ENCODE measurements at regions not wholly inside any gene's neighbourhood (a gene's known extent, or its start where the extent isn't known, plus 50 kb on each side); places are given as distances from the start of the nearest gene placed in this dataset.

DNA sequence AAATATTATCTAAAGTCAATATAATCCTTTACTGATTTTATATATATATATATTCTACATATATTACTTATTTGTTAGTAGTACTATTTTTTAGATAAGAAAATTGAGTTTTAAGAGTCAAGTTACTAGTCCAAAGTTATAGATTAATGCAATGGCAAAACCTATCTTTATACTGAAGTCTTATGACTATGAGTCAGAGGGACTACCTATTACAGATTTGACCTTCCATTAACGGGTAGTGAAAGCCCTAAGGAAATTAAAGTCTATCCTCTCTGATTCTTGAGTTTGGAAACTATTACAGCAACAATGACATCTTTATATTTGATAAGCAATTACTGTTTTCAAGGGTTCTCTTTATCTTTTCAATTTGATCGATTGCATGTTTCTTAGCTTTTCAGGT lies 315.8 kb downstream of the CASP12 start:
- DNase-seq: no peak

GRCh38 chr11:104581246-104581980 lies 316.8 kb downstream of the CASP12 start:
- DNase-seq: no peak

DNA sequence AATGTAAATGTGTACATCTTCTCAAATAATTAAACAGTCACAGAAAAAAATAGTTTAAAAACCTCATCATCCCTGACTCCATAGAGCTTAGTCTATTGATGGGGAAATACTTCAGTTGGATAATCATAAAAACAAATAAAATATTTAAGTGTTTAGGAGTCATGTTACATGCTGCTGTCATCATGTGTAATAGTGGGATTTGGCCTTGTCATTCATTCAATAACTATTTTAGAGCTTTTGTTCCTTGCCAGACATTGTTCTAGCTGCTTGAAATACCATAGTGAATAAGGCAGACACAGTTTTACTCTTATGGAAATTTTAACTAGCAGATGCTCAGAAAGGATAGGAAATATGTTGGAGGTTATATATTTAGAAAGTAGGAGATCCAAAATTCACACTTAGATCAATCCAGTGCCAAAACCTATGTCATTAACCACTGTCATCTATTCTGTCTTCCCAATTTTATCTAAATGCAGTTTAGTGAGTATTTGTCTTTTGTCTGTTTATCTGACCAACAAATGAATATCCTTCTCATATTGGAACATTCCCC lies 324.7 kb downstream of the CASP12 start:
- DNase-seq: no peak

DNA sequence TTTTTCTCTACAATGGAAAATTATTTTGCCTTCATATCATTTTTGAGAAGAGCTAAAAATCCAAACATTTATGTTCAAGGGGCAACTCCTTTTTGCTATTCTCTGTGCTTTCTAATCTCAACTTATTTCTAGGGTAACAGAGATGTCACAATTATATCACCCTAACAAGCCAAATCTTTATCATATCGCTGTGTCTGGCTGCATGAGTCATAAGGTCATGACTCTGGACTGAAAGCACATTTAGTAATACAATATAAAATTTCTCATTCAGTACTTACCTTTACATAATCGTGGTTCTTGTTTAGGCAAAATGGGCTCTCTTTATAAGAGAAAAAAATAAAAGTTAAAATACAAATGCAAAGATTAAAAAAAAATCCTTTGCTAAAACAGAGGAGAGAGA lies 326.0 kb downstream of the CASP12 start:
- DNase-seq: no peak

- no peak for DNase-seq
These were observed 328.1 kb downstream of the CASP12 start for GRCh38 chr11:104570078-104570701.

DNA sequence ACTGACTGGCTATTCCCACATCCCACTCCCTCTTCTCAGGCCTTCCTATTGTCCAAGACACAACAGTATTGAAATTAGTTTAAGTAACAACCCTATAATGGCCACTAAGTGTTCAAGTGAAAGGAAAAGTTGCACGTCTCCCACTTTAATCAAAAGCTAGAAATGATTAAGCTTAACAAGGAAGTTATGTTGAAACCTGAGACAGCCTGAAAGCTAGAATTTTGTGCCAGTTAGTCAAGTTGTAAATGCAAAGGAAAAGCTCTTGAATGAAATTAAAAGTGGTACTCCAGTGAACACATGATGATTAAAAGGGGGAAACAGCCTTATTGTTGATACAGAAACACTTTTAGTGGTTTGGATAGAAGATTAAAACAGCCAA lies 332.7 kb downstream of the CASP12 start:
- no peak for DNase-seq

- DNase-seq: no peak
These were observed 333.2 kb downstream of the CASP12 start for GRCh38 chr11:104564921-104565582.

GRCh38 chr11:104556606-104557301 lies 341.5 kb downstream of the CASP12 start:
- DNase-seq: no peak

DNA sequence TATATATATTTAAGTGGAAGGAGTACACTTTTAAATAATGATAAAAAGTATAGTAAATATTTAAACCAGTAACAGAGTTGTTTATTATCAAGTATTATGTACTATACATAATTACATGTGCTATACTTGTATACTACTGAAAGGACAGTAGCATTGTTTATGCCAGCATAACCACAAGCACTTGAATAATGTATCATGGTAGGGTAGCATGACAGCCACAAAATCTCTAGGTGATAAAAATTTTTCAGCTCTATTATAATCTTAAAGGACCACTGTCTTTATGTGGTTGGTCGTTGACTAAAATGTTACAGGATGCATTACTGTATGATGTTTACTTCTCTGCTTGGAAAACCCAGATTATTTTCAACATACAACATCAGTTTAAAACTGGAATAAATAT lies 349.2 kb downstream of the CASP12 start:
- DNase-seq: no peak

GRCh38 chr11:104547996-104548661 lies 350.1 kb downstream of the CASP12 start:
- DNase-seq: no peak

DNA sequence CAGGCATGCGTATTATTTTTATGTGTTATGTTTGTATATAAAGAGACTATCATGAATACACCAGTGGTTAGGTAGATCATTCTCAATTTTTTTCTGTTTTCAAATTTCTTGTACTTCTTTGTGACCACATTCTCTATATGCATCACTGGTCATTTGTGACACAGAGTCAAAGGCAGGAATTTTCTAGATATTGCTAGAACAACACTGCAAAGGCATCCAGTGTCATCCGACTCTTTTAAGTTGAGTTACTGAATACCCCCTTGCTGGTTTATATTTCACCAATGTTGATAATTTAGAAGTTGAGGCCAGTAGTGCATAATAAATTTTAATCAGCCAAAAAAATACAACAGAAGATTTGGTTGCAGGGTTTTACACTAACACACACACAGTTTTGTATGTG lies 351.8 kb downstream of the CASP12 start:
- DNase-seq: no peak

DNA sequence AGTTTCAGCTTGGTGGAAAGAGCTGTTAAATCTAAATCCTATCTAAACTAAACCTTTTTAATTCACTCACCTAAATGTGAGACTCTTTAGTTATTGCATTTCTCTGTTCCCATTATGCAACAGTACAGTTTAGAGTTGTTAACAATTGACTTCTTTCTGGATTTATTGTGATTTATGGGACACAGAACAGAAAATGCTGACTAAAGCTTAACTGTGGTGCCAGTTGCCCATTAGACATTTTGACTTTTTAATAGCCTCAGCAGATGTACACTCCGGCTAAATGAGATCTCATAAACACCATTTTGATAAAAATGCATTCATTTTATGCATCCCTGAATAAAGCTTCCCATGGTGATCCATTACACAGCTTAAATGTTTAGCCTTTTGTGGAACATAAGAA lies 356.6 kb downstream of the CASP12 start:
- no peak for DNase-seq

GRCh38 chr11:104538313-104538712 lies 359.9 kb downstream of the CASP12 start:
- no peak for DNase-seq

GRCh38 chr11:104534278-104534677 lies 364.0 kb downstream of the CASP12 start:
- no peak for DNase-seq

GRCh38 chr11:104531894-104532293 lies 366.4 kb downstream of the CASP12 start:
- DNase-seq: no peak

DNA sequence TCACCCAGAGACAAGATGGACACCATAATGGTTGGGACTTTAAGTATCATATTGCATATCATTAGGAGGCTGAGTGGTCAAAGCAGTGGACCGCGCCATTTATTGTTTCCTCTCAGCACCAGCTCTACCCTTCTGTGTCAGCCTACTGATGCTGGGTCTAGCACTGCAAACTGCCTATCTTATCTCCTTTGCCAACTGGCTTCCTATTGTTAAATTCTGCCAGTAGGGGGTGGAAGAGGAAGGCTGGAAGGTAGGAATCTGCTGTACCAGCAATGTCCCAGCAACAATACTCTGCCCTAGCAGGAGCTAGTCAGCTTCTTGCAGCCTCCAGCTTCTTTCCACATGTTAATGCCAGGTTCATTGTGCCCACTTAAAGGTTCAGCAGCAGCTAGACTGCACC lies 367.1 kb upstream of the PDGFD start:
- no peak for DNase-seq

GRCh38 chr11:104529906-104530305 lies 366.0 kb upstream of the PDGFD start:
- no peak for DNase-seq

DNA sequence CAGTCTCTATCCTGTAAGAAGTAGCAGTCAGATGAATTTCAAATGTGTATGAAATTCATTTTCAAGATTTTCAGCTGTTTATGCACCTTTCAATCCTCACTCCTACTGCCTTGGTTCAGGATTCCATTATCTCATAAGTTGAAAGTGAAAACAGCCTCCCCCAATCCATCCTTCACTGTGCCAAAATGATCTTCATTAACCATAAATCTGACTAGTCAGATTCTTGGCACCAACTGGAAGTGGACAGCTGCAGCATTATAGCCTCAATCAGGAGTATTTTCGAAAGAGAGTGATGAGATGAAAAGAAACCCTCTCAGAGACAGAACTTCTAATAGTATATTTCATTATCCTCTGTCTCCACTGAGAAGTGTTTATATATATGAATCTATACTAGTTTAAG lies 365.3 kb upstream of the PDGFD start:
- no peak for DNase-seq

GRCh38 chr11:104526006-104526405 lies 362.1 kb upstream of the PDGFD start:
- DNase-seq: no peak

GRCh38 chr11:104525416-104525815 lies 361.5 kb upstream of the PDGFD start:
- no peak for DNase-seq

- no peak for DNase-seq
These were observed 360.3 kb upstream of the PDGFD start for GRCh38 chr11:104524254-104524653.

DNA sequence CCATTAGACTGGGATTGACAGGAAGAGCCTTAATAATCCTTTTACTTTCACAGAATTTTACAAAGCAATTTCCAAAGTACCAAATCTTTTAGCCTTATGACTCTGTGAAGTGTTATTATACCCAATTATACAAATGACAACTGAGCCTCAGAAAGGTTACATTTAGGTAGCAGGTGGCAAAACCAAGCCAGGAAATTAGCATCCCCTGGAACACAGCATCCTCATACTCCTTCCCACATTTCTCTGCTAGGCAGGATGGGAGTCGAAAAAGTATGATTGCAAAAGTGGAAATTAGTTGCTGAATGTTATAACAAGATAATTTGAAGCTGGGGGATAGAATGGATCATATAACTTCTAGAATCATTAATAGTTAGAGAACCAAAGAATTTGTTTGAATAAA lies 359.7 kb upstream of the PDGFD start:
- no peak for DNase-seq

GRCh38 chr11:104522650-104523049 lies 358.7 kb upstream of the PDGFD start:
- no peak for DNase-seq
